HepG2 (cell line): ENCODE measurements at regions not wholly inside any gene's neighbourhood (a gene's known extent, or its start where the extent isn't known, plus 50 kb on each side); places are given as distances from the start of the nearest gene placed in this dataset.

Experiments
- ATAC-seq: fragments of 200-7000 bp; cut with Tn5 transposase; 3 replicates; pipeline ENCODE4 v1.9.1; 2020; ENCODE audit warnings: mild to moderate bottlenecking, moderate library complexity
- BruUV-seq: library from RNA; stranded (reverse); fragments of 400-500 nt; replicated peaks from 2 replicates; lab custom pipeline; 2021; lab: Mats Ljungman, UMichigan
- CTCF ChIA-PET: fragments of 300-600 bp; formaldehyde crosslinking; extraction: SDS; loops from one replicate; lab custom pipeline; 2021; ENCODE audit warnings: low total read pairs, inconsistent platforms, low intra/inter-chr PET ratio; lab: Yijun Ruan, JAX
- POLR2A ChIA-PET: fragments of 350-600 bp; sonication (Branson Sonifier 250); formaldehyde crosslinking; loops from one replicate; lab custom pipeline; 2020; ENCODE audit warnings: antibody characterized with exemption, inconsistent platforms; lab: Yijun Ruan, JAX
- DNase-seq: peaks from one replicate; pipeline ENCODE4 v3.0.0-alpha.2; 2015; ENCODE audit warnings: low spot score
- FAIRE-seq: peaks from 3 replicates; lab custom pipeline; 2011; peaks lifted over from hg19 to GRCh38; lab: Jason Lieb, UNC
- H2AFZ ChIP-seq: one replicate; pipeline ENCODE4 v1.6.1; 2011; ENCODE audit warnings: low read length, inconsistent platforms
- H3K27ac ChIP-seq: fragments of 300-600 bp; 3 replicates; pipeline ENCODE4 v1.8.0; 2011; ENCODE audit warnings: mixed run types, mild to moderate bottlenecking, mixed read lengths, low read length, inconsistent platforms; ENCODE audit not compliant: insufficient read depth; ENCODE audit errors: extremely low read length
- H3K27me3 ChIP-seq, 2 experiments: fragments of 200-600 bp in 1 of 2; 2 replicates in 1 of 2; 3 replicates in 1 of 2; pipeline versions ENCODE4 v1.6.0 to v1.8.0; 2011; ENCODE audit warnings: low read length in 2 of 2, mild to moderate bottlenecking in 2 of 2, moderate library complexity in 2 of 2, inconsistent platforms in 1 of 2; ENCODE audit not compliant: insufficient read depth in 2 of 2, control insufficient read depth in 1 of 2
- H3K36me3 ChIP-seq, 2 experiments: fragments of 200-600 bp in 1 of 2; replicated peaks in 1 of 2; 2 replicates in 1 of 2; 3 replicates in 1 of 2; pipeline versions ENCODE4 v1.5.1 to v1.8.0; 2011; ENCODE audit warnings: low read length in 2 of 2, inconsistent platforms in 1 of 2; ENCODE audit not compliant: insufficient read depth in 2 of 2, control insufficient read depth in 1 of 2
- H3K4me1 ChIP-seq: 2 replicates; pipeline ENCODE4 v1.5.1; 2012; ENCODE audit warnings: low read length, inconsistent platforms; ENCODE audit not compliant: insufficient read depth
- H3K4me2 ChIP-seq: 2 replicates; pipeline ENCODE4 v1.6.0; 2011; ENCODE audit warnings: low read depth, low read length, inconsistent platforms
- H3K4me3 ChIP-seq, 3 experiments: fragments of 200-600 bp in 1 of 3; sonication (generic), shearing (Covaris generic) in 1 of 3; replicated peaks in 1 of 3; 2 replicates each; pipeline ENCODE4 v1.5.1; 2011 to 2016; ENCODE audit warnings: low read length in 3 of 3, inconsistent platforms in 2 of 3, low read depth in 2 of 3, mild to moderate bottlenecking in 2 of 3, control low read depth in 1 of 3, mixed read lengths in 1 of 3; ENCODE audit not compliant: insufficient read depth in 1 of 3
- H3K79me2 ChIP-seq: one replicate; pipeline ENCODE4 v1.6.1; 2011; ENCODE audit warnings: low read length, inconsistent platforms; ENCODE audit not compliant: insufficient read depth
- H3K9ac ChIP-seq: 2 replicates; pipeline ENCODE4 v1.6.0; 2011; ENCODE audit warnings: mild to moderate bottlenecking, low read depth, low read length, inconsistent platforms; ENCODE audit not compliant: insufficient read depth
- H3K9me3 ChIP-seq: 2 replicates; pipeline ENCODE4 v1.5.1; 2012; ENCODE audit warnings: mild to moderate bottlenecking, low read length
- H4K20me1 ChIP-seq: 2 replicates; pipeline ENCODE4 v1.6.0; 2011; ENCODE audit warnings: inconsistent platforms, mild to moderate bottlenecking, low read length, moderate library complexity; ENCODE audit not compliant: insufficient read depth
- ARID4A ChIP-seq: sonication (generic); formaldehyde crosslinking; IDR thresholded peaks from 2 replicates; pipeline ENCODE4 v1.5.0; 2020; ENCODE audit warnings: mild to moderate bottlenecking, missing genetic modification reagents, borderline replicate concordance
- E2F2 ChIP-seq: sonication (generic); formaldehyde crosslinking; IDR thresholded peaks from 2 replicates; pipeline ENCODE4 v1.4.0; 2020; ENCODE audit warnings: missing genetic modification reagents, borderline replicate concordance
- ZNF607 ChIP-seq: sonication (generic); formaldehyde crosslinking; IDR thresholded peaks from 2 replicates; pipeline ENCODE4 v1.5.1; 2020; ENCODE audit warnings: missing genetic modification reagents, mild to moderate bottlenecking, borderline replicate concordance
- ZNF629 ChIP-seq: sonication (generic); formaldehyde crosslinking; conservative IDR thresholded peaks from 2 replicates; pipeline ENCODE4 v1.5.0; 2020; ENCODE audit warnings: missing genetic modification reagents
- WGBS: methylation state at CpG from one replicate; pipeline ENCODE4 v1.1.6; 2017; ENCODE audit warnings: low lambda C conversion rate; 5-methylcytosine and 5-hydroxymethylcytosine counted together
- in situ Hi-C: cut with HindIII; loops from 2 replicates; pipeline ENCODE4 v1.10.0; 2017; ENCODE audit warnings: low pct_unique_long_range_greater_than_20kb; ENCODE audit not compliant: extremely low pct_ligation_motif_present
- intact Hi-C: fragments of 100-400 bp; cut with micrococcal nuclease; formaldehyde crosslinking; loops from one replicate; pipeline ENCODE4 v1.10.0; 2022; ENCODE audit not compliant: unreplicated experiment

GRCh38 chr9:97770808-97771372, 73.8 kb upstream of the XPA start:
- ATAC-seq, result no peak
- 0 out of 5 replicates have a peak, but pooled peaks cover 0 to 6% of the 10 kb centered on the region in 2 experiments for H3K27me3 ChIP-seq
- TF ChIP-seq E2F2, result no peak
- peak; percentile 55; the same call in 1 of the 2 replicates for TF ChIP-seq ZNF629 (CRISPR knock-in tag)
- no peak for TF ChIP-seq ZNF607
- TF ChIP-seq ARID4A (CRISPR knock-in tag), result no peak
- TF ChIP-seq, all 625 proteins: peak for 1
- Histone ChIP-seq H3K4me1 (no peaks in the 10 kb centered on the region), H3K36me3 (no peaks in the 10 kb centered on the region), H3K9me3 (no peaks in the 10 kb centered on the region), H3K79me2 (no peaks in the 10 kb centered on the region), H3K9ac (no peak overlapping the region), H2AFZ (no peak overlapping the region), H4K20me1 (no peaks in the 10 kb centered on the region), H3K4me2 (no peak overlapping the region), H3K27ac (no peak overlapping the region), H3K4me3 (no peak overlapping the region)
- no peak for FAIRE-seq
- CTCF ChIA-PET, result no interaction called here
- 83% methylated on average over 1 of the region's 1 CpG for WGBS
- BruUV-seq, result no TSS peak
- DNase-seq, result no peak
- in situ Hi-C loops (no loop called here), intact Hi-C loops (no loop called here)
- POLR2A ChIA-PET, result no interaction called here
